Vagina (tissue), 2 donors: ENCODE measurements at regions not wholly inside any gene's neighbourhood (a gene's known extent, or its start where the extent isn't known, plus 50 kb on each side); places are given as distances from the start of the nearest gene placed in this dataset.

Experiments
- DNase-seq, 2 donors: peaks; one replicate each; pipeline ENCODE4 v3.0.0-alpha.2; 2017; ENCODE audit errors: extremely low spot score in 2 of 2
- H3K27ac ChIP-seq: fragments of 200-600 bp; sonication (generic); one replicate; pipeline ENCODE4 v1.5.1; 2019
- H3K27me3 ChIP-seq: fragments of 200-600 bp; sonication (generic); one replicate; pipeline ENCODE4 v1.5.1; 2019
- H3K36me3 ChIP-seq, 2 donors: fragments of 200-600 bp; sonication (generic); one replicate each; pipeline ENCODE4 v1.5.1; 2017 to 2019
- H3K4me1 ChIP-seq: fragments of 200-600 bp; sonication (generic); one replicate; pipeline ENCODE4 v1.5.1; 2019
- H3K4me3 ChIP-seq, 2 donors: fragments of 200-600 bp; sonication (generic); 1 replicate in 1 of 2; 2 replicates in 1 of 2; pipeline ENCODE4 v1.5.1; 2016 to 2019
- H3K9me3 ChIP-seq: fragments of 200-600 bp; sonication (generic); one replicate; pipeline ENCODE4 v1.5.1; 2019
- CTCF ChIP-seq, 3 experiments: fragments of 450-650 bp in 2 of 3; fragments of 200-600 bp in 1 of 3; sonication (generic) in 1 of 3; IDR thresholded peaks; one replicate each; pipeline ENCODE4 v1.5.1; 2017 to 2019; ENCODE audit warnings: antibody characterized with exemption in 3 of 3, mild to moderate bottlenecking in 2 of 3, moderate library complexity in 2 of 3
- POLR2A ChIP-seq, 2 donors: fragments of 450-650 bp; IDR thresholded peaks; one replicate each; pipeline ENCODE4 v1.6.1; 2017; ENCODE audit warnings: antibody characterized with exemption in 2 of 2, mild to moderate bottlenecking in 2 of 2, moderate library complexity in 2 of 2
- POLR2AphosphoS5 ChIP-seq, 2 donors: sonication (generic); formaldehyde crosslinking; IDR thresholded peaks; one replicate each; pipeline ENCODE4 v1.9.0; 2017; ENCODE audit warnings: antibody characterized with exemption in 2 of 2, mild to moderate bottlenecking in 2 of 2, low read depth in 1 of 2; ENCODE audit not compliant: insufficient read depth in 1 of 2
- intact Hi-C: fragments of 100-400 bp; cut with DNase I; formaldehyde crosslinking; loops from one replicate; pipeline ENCODE4 v1.15.1; 2023

GRCh38 chr6:208364-208763 is 83.9 kb upstream of the DUSP22 start:
- H3K27me3 ChIP-seq: no peaks in the 10 kb centered on the region
- intact Hi-C loops: no loop called here
- H3K36me3 ChIP-seq: no peaks in the 10 kb centered on the region

GRCh38 chr6:208938-209337 is 83.3 kb upstream of the DUSP22 start:
- H3K4me3 ChIP-seq: no peak overlapping the region
- TF ChIP-seq POLR2A (IDR thresholded peaks at IDR 0.05) (no peak), CTCF (IDR thresholded peaks at IDR 0.05) (no peak), POLR2AphosphoS5 (IDR thresholded peaks at IDR 0.05; ENCODE audit: insufficient read depth in 1 of 2, low read depth in 1 of 2) (no peak)
- H3K9me3 ChIP-seq: no peaks in the 10 kb centered on the region
- no peaks in the 10 kb centered on the region for H3K4me1 ChIP-seq
- H3K27me3 ChIP-seq: no peaks in the 10 kb centered on the region
- H3K36me3 ChIP-seq: no peaks in the 10 kb centered on the region
- DNase-seq: no peak
- intact Hi-C loops: no loop called here
- H3K27ac ChIP-seq: no peak overlapping the region

More at GRCh38 chr6:208364-208763, 83.9 kb upstream of the DUSP22 start:
- H3K4me1 ChIP-seq: no peaks in the 10 kb centered on the region
- TF ChIP-seq POLR2AphosphoS5 (IDR thresholded peaks at IDR 0.05; ENCODE audit: insufficient read depth in 1 of 2, low read depth in 1 of 2) (no peak), POLR2A (IDR thresholded peaks at IDR 0.05) (no peak), CTCF (IDR thresholded peaks at IDR 0.05) (no peak)
- no peaks in the 10 kb centered on the region for H3K9me3 ChIP-seq
- DNase-seq: no peak
- H3K27ac ChIP-seq: no peak overlapping the region
- H3K4me3 ChIP-seq: no peak overlapping the region

GRCh38 chr6:209432-210103 is 82.7 kb upstream of the DUSP22 start:
- no peak for TF ChIP-seq CTCF (IDR thresholded peaks at IDR 0.05)
- no peak for TF ChIP-seq POLR2AphosphoS5 (IDR thresholded peaks at IDR 0.05; ENCODE audit: insufficient read depth in 1 of 2, low read depth in 1 of 2)
- TF ChIP-seq POLR2A (IDR thresholded peaks at IDR 0.05): no peak
- H3K27ac ChIP-seq: no peak overlapping the region
- H3K27me3 ChIP-seq: no peaks in the 10 kb centered on the region

GRCh38 chr6:210104-210456 is 82.2 kb upstream of the DUSP22 start:
- Histone ChIP-seq H3K4me3 (no peak overlapping the region), H3K4me1 (no peaks in the 10 kb centered on the region), H3K36me3 (no peaks in the 10 kb centered on the region), H3K27me3 (no peaks in the 10 kb centered on the region), H3K9me3 (no peaks in the 10 kb centered on the region), H3K27ac (no peak overlapping the region)
- DNase-seq: no peak
- intact Hi-C loops: no loop called here
- no peak for TF ChIP-seq POLR2A (IDR thresholded peaks at IDR 0.05)
- no peak for TF ChIP-seq CTCF (IDR thresholded peaks at IDR 0.05)
- no peak for TF ChIP-seq POLR2AphosphoS5 (IDR thresholded peaks at IDR 0.05; ENCODE audit: insufficient read depth in 1 of 2, low read depth in 1 of 2)

More at GRCh38 chr6:209432-210103, 82.7 kb upstream of the DUSP22 start:
- Histone ChIP-seq H3K36me3 (no peaks in the 10 kb centered on the region), H3K9me3 (no peaks in the 10 kb centered on the region), H3K4me3 (no peak overlapping the region), H3K4me1 (no peaks in the 10 kb centered on the region)
- intact Hi-C loops: no loop called here
- DNase-seq: no peak

GRCh38 chr6:210778-211374 is 81.4 kb upstream of the DUSP22 start:
- H3K4me1 ChIP-seq: no peaks in the 10 kb centered on the region
- intact Hi-C loops: no loop called here
- no peak for DNase-seq
- H3K4me3 ChIP-seq: no peak overlapping the region
- H3K27ac ChIP-seq: no peak overlapping the region
- no peaks in the 10 kb centered on the region for H3K9me3 ChIP-seq
- TF ChIP-seq POLR2A (IDR thresholded peaks at IDR 0.05): no peak
- TF ChIP-seq POLR2AphosphoS5 (IDR thresholded peaks at IDR 0.05; ENCODE audit: insufficient read depth in 1 of 2, low read depth in 1 of 2): no peak
- TF ChIP-seq CTCF (IDR thresholded peaks at IDR 0.05): no peak
- no peaks in the 10 kb centered on the region for H3K27me3 ChIP-seq
- no peaks in the 10 kb centered on the region for H3K36me3 ChIP-seq
